WTC11 (cell line): ENCODE measurements at regions not wholly inside any gene's neighbourhood (a gene's known extent, or its start where the extent isn't known, plus 50 kb on each side); places are given as distances from the start of the nearest gene placed in this dataset.

Experiments
- ATAC-seq: fragments of 200-7000 bp; cut with Tn5 transposase; 2 replicates; pipeline ENCODE4 v1.10.0; 2021; ENCODE audit warnings: mild to moderate bottlenecking, moderate library complexity
- CTCF ChIA-PET: fragments of 300-600 bp; sonication (Branson Sonifier 250); formaldehyde crosslinking; loops from one replicate; lab custom pipeline; 2021; ENCODE audit warnings: antibody characterized with exemption; lab: Charles Lee
- POLR2A ChIA-PET: fragments of 350-600 bp; sonication (Branson Sonifier 250); formaldehyde crosslinking; loops from one replicate; lab custom pipeline; 2021; ENCODE audit warnings: antibody characterized with exemption; lab: Charles Lee
- DNase-seq: peaks from one replicate; pipeline ENCODE4 v3.0.0; 2021; ENCODE audit warnings: low spot score
- H3K27ac Mint-ChIP-seq: 2 replicates; pipeline ENCODE4 v1.8.0; 2021; ENCODE audit warnings: mixed read lengths
- H3K27me3 Mint-ChIP-seq: 2 replicates; pipeline ENCODE4 v1.8.0; 2021; ENCODE audit warnings: low read depth, mild to moderate bottlenecking, moderate library complexity, mixed read lengths
- H3K36me3 Mint-ChIP-seq: 2 replicates; pipeline ENCODE4 v1.8.0; 2021; ENCODE audit warnings: mixed read lengths
- H3K4me1 Mint-ChIP-seq: 2 replicates; pipeline ENCODE4 v1.8.0; 2022; ENCODE audit warnings: mixed read lengths
- H3K4me3 Mint-ChIP-seq: 2 replicates; pipeline ENCODE4 v1.8.0; 2021; ENCODE audit warnings: mild to moderate bottlenecking, moderate library complexity, mixed read lengths
- H3K9me3 Mint-ChIP-seq: 2 replicates; pipeline ENCODE4 v1.8.0; 2021; ENCODE audit warnings: mixed read lengths
- ARID4B ChIP-seq: sonication (generic); formaldehyde crosslinking; IDR thresholded peaks from 2 replicates; pipeline ENCODE4 v1.8.0; 2023; ENCODE audit warnings: missing genetic modification reagents, mild to moderate bottlenecking, borderline replicate concordance
- ATF1 ChIP-seq: sonication (generic); formaldehyde crosslinking; IDR thresholded peaks from 2 replicates; pipeline ENCODE4 v1.8.1; 2023; ENCODE audit warnings: mild to moderate bottlenecking, moderate library complexity, missing genetic modification reagents
- CDX4 ChIP-seq: fragments of 250-450 bp; sonication (Bioruptor Pico); IDR thresholded peaks from 2 replicates; pipeline ENCODE4 v1.9.0; 2021; ENCODE audit warnings: moderate library complexity, mild to moderate bottlenecking, inconsistent platforms, borderline replicate concordance
- E2F1 ChIP-seq: sonication (generic); formaldehyde crosslinking; IDR thresholded peaks from 2 replicates; pipeline ENCODE4 v1.8.0; 2022; ENCODE audit warnings: mild to moderate bottlenecking, missing genetic modification reagents
- HMGA2 ChIP-seq: fragments of 250-450 bp; sonication (Bioruptor Pico); IDR thresholded peaks from 2 replicates; pipeline ENCODE4 v1.4.0; 2021; ENCODE audit warnings: mild to moderate bottlenecking, moderate library complexity
- KAT7 ChIP-seq: sonication (generic); formaldehyde crosslinking; IDR thresholded peaks from 2 replicates; pipeline ENCODE4 v1.8.1; 2023; ENCODE audit warnings: missing genetic modification reagents, mild to moderate bottlenecking, borderline replicate concordance
- PREB ChIP-seq: sonication (generic); formaldehyde crosslinking; IDR thresholded peaks from 2 replicates; pipeline ENCODE4 v1.8.1; 2022; ENCODE audit warnings: mild to moderate bottlenecking, missing genetic modification reagents, moderate library complexity, borderline replicate concordance
- ZBTB43 ChIP-seq: sonication (generic); formaldehyde crosslinking; IDR thresholded peaks from 2 replicates; pipeline ENCODE4 v1.8.1; 2023; ENCODE audit warnings: mild to moderate bottlenecking, missing genetic modification reagents
- ZNF121 ChIP-seq: sonication (generic); formaldehyde crosslinking; IDR thresholded peaks from 2 replicates; pipeline ENCODE4 v1.8.0; 2023; ENCODE audit warnings: missing genetic modification reagents
- ZNF232 ChIP-seq: sonication (generic); formaldehyde crosslinking; IDR thresholded peaks from 2 replicates; pipeline ENCODE4 v1.8.0; 2022; ENCODE audit warnings: mild to moderate bottlenecking, missing genetic modification reagents
- ZNF396 ChIP-seq: fragments of 250-450 bp; sonication (Bioruptor Pico); IDR thresholded peaks from 2 replicates; pipeline ENCODE4 v1.8.0; 2021; ENCODE audit warnings: mild to moderate bottlenecking, moderate library complexity, borderline replicate concordance
- ZNF532 ChIP-seq: fragments of 250-450 bp; sonication (Bioruptor Pico); IDR thresholded peaks from 2 replicates; pipeline ENCODE4 v1.9.0; 2021; ENCODE audit warnings: mild to moderate bottlenecking, borderline replicate concordance

GRCh38 chr11:19646921-19647320, 65.7 kb upstream of the NAV2 start (continued):
- TF ChIP-seq CDX4 (no peak), ZNF121 (CRISPR knock-in tag) (no peak), ZNF232 (no peak), ARID4B (no peak), ATF1 (CRISPR knock-in tag) (no peak), KAT7 (CRISPR knock-in tag) (no peak), ZBTB43 (CRISPR knock-in tag) (no peak), ZNF532 (CRISPR knock-in tag) (no peak), E2F1 (CRISPR knock-in tag) (no peak)

GRCh38 chr11:19646308-19646707, 66.3 kb upstream of the NAV2 start:
- POLR2A ChIA-PET, result no interaction called here
- ATAC-seq (no peak), DNase-seq (no peak)
- H3K4me3 Mint-ChIP-seq, result no peak overlapping the region
- H3K36me3 Mint-ChIP-seq, result no peaks in the 10 kb centered on the region
- TF ChIP-seq HMGA2 (CRISPR knock-in tag) (no peak), PREB (CRISPR knock-in tag) (no peak), ZNF232 (no peak), ZNF396 (CRISPR knock-in tag) (no peak)
- no peaks in the 10 kb centered on the region for H3K9me3 Mint-ChIP-seq
- no peaks in the 10 kb centered on the region for H3K4me1 Mint-ChIP-seq
- no peaks in the 10 kb centered on the region for H3K27me3 Mint-ChIP-seq
- CTCF ChIA-PET, result interaction anchor here (3.5 kb wide), 1 partner anchor 12 kb away, joined by 15 read pairs; no protein-coding TSS in a partner anchor
- H3K27ac Mint-ChIP-seq, result no peak overlapping the region
